ENCODE measurements at regions not wholly inside any gene's neighbourhood (a gene's known extent, or its start where the extent isn't known, plus 50 kb on each side); places are given as distances from the start of the nearest gene placed in this dataset.

GRCh38 chr2:39563572-39563971 is 102.1 kb upstream of the TMEM178A start:
- DNase-seq (ENCODE audit: low read depth), result no peak
- no peak for TF ChIP-seq CTCF (IDR thresholded peaks at IDR 0.05; ENCODE audit: low read depth, low read length, missing control alignments)
- in situ Hi-C loops (cut with HindIII; ENCODE audit: low sequenced_read_pairs), result no loop called here
- no peak overlapping the region for H3K4me3 ChIP-seq (ENCODE audit: low read depth, low read length)

GRCh38 chr2:39567507-39567906 is 98.2 kb upstream of the TMEM178A start:
- in situ Hi-C loops (cut with HindIII; ENCODE audit: low sequenced_read_pairs), result no loop called here
- peak; percentile 91 for DNase-seq (ENCODE audit: low read depth)
- TF ChIP-seq CTCF (IDR thresholded peaks at IDR 0.05; ENCODE audit: low read depth, low read length, missing control alignments), result no peak

GRCh38 chr2:39568116-39568515 is 97.6 kb upstream of the TMEM178A start:
- no peak for DNase-seq (ENCODE audit: low read depth)
- in situ Hi-C loops (cut with HindIII; ENCODE audit: low sequenced_read_pairs), result no loop called here
- no peak overlapping the region for H3K4me3 ChIP-seq (ENCODE audit: low read depth, low read length)

More at GRCh38 chr2:39567507-39567906, 98.2 kb upstream of the TMEM178A start:
- no peak overlapping the region for H3K4me3 ChIP-seq (ENCODE audit: low read depth, low read length)

GRCh38 chr2:39568561-39569006 is 97.1 kb upstream of the TMEM178A start:
- peak; percentile 62 for DNase-seq (ENCODE audit: low read depth)
- no peak for TF ChIP-seq CTCF (IDR thresholded peaks at IDR 0.05; ENCODE audit: low read depth, low read length, missing control alignments)
- H3K4me3 ChIP-seq (ENCODE audit: low read depth, low read length), result no peak overlapping the region
- in situ Hi-C loops (cut with HindIII; ENCODE audit: low sequenced_read_pairs), result no loop called here

More at GRCh38 chr2:39568116-39568515, 97.6 kb upstream of the TMEM178A start:
- TF ChIP-seq CTCF (IDR thresholded peaks at IDR 0.05; ENCODE audit: low read depth, low read length, missing control alignments), result no peak

GRCh38 chr2:39570130-39570555 is 95.6 kb upstream of the TMEM178A start:
- TF ChIP-seq CTCF (IDR thresholded peaks at IDR 0.05; ENCODE audit: low read depth, low read length, missing control alignments), result no peak
- in situ Hi-C loops (cut with HindIII; ENCODE audit: low sequenced_read_pairs), result no loop called here
- no peak overlapping the region for H3K4me3 ChIP-seq (ENCODE audit: low read depth, low read length)
- DNase-seq (ENCODE audit: low read depth), result no peak

- in situ Hi-C loops (cut with HindIII; ENCODE audit: low sequenced_read_pairs), result no loop called here
- no peak for TF ChIP-seq CTCF (IDR thresholded peaks at IDR 0.05; ENCODE audit: low read depth, low read length, missing control alignments)
- no peak overlapping the region for H3K4me3 ChIP-seq (ENCODE audit: low read depth, low read length)
- no peak for DNase-seq (ENCODE audit: low read depth)
Measured at GRCh38 chr2:39570614-39571013, 95.1 kb upstream of the TMEM178A start.

Data from astrocyte of the cerebellum (primary cell).